Activated effector memory CD4-positive, alpha-beta T cell treated with Interleukin-2 at 50 U/mL for 16 hours (primary cell): ENCODE measurements at regions not wholly inside any gene's neighbourhood (a gene's known extent, or its start where the extent isn't known, plus 50 kb on each side); places are given as distances from the start of the nearest gene placed in this dataset.
"Not testable (repeated sequence)": the region's sequence is repeated elsewhere in the genome, so short reads cannot be mapped to it uniquely, and the experiment has no call there.

Experiments used
- DNase-seq: peaks from one replicate; pipeline ENCODE4 v3.0.0-alpha.2; 2020

DNA sequence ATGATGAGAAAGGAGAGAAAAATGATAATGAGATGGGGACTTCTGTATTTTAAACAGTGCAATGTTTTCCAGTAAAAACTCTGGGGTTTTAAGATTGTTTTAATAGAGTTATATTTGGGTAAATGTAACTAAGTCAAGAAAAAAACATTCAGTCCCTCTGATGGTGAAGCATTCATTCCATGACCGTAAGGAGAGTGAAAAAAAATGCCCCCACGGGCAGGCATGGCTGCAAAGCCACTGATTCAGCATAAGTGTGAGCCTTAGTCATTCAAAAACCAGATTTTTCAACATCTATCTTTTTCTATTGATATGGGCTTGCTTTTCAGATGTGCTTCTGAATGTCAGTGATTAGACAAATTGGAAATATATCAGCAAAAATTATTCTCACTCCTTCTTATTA is 957.8 kb downstream of the SLC4A3 start:
- no peak for DNase-seq

DNA sequence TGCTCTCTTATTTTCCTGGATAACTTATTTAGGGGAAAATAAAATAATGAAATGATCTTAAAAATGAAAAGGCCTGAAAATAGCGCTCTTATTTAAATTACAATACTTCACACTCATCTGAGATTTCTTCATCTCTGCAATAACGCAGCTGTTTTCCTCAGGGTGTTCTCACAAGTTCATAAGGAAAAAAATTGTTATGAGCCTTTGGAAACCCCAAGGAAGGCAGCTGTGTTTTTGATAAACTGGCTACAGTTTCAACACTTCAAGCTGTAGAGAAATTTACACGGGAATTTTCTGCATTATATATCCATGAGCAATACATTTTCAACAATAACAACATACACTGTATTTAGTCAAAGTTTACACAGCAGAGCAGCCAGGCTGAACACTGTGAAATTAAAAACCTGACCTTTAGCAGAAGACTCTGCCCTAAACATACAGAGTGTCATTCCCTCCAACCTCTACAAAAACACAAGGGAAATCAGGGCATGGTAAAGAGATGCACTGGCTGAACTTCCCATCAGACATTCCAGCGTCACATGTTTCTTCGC is 959.6 kb downstream of the SLC4A3 start:
- no peak for DNase-seq

- DNase-seq: no peak
Observed at GRCh38 chr2:220588148-220588547, 960.7 kb downstream of the SLC4A3 start.

- DNase-seq: no peak
Observed at GRCh38 chr2:220590476-220590875, 963.0 kb downstream of the SLC4A3 start.

DNA sequence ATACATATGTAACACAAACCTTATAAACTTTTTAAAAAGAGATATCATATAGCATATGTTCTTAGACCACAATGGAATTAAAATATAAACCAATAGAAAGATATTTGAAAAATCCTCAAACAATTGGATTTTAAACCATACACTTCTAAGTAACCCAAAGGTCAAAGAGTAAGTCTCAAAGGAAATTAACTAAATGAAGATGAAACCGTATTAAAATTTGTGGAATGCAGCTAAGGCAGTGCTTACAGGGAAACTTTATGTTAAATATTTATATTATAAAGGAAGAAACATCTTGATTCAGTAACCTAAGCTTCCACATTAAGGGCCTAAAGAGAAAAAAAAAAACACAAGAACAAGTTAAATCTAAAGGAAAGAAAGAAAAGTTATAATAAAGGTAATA is 966.1 kb downstream of the SLC4A3 start:
- DNase-seq: no peak

DNA sequence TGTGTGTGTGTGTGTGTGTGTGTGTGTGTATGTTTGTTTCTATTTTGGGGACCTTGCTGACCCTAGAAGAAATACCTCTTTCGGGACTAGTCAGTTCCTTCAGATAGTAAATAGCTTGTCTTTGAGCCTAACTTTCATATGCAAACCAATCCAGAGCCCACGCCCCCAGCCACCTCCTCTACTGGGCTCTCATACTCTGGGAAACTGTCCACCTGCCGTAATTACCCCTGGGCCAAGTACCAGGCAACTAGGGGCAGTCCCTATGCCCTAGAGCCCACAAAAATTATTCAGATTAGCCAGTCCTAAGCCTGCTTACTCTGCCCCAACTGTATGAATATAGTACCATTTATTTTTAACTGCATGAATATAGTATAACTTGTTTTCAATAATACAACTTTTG is 970.4 kb downstream of the EPHA4 start:
- no peak for DNase-seq

- DNase-seq: not testable (repeated sequence)
Observed at GRCh38 chr2:220613004-220613403, 959.1 kb downstream of the EPHA4 start.

DNA sequence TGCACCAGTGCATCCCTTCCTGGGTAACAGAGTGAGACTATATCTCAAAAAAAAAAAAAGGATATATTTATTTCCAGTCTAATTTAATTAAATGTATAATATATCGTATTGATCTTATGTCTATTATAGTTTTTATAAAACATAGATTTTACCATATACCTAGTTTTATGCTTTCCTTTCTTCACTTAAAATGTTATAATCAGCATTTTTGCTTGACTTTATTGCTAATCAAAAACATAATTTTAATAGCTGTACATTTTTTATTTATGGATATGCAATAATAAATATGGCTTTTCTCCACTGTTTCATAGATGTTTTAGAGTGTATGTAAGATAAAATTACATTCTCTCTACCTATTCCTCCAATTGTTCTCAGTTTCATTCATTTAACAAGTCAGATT is 958.0 kb downstream of the EPHA4 start:
- DNase-seq: no peak

DNA sequence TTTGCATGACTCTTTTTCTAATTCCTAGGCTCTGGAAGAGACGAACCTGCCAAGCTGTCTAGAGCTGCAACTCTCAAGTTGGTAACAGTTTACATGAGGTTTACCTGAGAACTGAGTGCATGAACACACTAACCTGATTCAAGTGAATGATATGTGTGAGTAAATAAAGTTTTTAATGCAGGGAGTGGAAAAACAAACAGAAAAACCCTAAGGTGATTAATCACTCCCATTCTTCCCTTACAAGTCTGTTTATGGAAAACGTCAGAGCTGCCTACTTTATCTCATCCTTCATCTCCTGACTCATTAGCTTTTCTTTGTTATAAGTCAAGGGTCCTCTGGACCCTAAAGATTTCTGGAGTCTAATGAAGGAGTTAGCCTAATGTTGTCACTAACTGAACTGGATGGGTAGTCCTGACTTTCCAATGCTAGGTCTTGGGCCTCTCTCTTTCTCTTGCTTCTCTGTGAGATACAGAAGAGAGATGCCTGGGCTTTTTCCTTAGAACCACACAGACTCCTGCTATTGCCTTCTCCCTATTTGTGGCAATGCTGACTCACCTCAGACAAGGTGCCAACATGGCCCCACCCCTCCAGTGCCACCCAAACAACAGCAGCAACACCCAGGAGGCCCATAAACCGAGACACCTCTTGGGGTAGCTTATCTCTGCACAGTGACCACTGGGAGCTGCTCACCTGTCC is 952.4 kb downstream of the EPHA4 start:
- DNase-seq: no peak

GRCh38 chr2:220626603-220627002 is 945.5 kb downstream of the EPHA4 start:
- no peak for DNase-seq

DNA sequence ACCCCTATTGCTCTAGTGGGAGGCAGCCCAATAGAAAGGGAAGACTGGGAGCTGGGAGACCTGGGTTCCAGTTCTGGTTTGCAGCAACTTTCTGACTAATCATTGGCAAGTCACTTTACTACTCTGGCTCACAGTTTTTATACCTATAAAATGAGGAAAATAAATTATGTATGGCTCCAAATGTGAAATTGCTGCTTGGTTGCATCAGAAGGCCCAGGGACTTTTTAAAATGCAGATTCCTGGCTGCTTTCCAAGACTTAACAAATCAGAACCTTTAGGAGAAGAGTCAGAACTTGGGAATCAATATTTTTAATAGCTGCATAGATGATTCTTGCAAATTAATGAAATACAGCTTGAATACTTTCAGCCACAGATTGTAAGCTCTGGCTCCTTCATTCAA is 943.9 kb downstream of the EPHA4 start:
- DNase-seq: no peak

GRCh38 chr2:220641137-220641536 is 931.0 kb downstream of the EPHA4 start:
- DNase-seq: no peak

GRCh38 chr2:220646424-220646823 is 925.7 kb downstream of the EPHA4 start:
- DNase-seq: no peak

DNA sequence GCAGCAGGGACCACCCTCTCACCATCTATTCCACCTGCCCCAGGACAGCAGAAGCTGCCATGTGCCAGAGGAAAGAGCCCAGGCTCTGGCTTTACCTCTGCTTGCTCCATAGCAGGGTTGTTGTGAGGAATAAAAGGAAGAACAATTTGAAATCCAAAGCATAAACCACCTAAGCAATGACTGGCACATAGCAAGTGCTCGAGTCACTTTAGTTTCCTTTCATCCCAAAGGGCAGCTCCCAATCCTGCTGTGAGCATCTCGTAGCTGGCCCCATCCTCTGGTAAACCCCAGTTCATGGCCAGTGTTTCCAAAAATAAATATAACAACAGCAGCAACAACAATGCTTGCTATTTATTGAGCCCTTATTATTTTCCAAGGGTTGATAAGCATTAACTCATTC is 923.5 kb downstream of the EPHA4 start:
- DNase-seq: no peak

- no peak for DNase-seq
Observed at GRCh38 chr2:220653776-220654175, 918.3 kb downstream of the EPHA4 start.

- no peak for DNase-seq
Observed at GRCh38 chr2:220654322-220654721, 917.8 kb downstream of the EPHA4 start.

- no peak for DNase-seq
Observed at GRCh38 chr2:220660277-220661145, 911.6 kb downstream of the EPHA4 start.

DNA sequence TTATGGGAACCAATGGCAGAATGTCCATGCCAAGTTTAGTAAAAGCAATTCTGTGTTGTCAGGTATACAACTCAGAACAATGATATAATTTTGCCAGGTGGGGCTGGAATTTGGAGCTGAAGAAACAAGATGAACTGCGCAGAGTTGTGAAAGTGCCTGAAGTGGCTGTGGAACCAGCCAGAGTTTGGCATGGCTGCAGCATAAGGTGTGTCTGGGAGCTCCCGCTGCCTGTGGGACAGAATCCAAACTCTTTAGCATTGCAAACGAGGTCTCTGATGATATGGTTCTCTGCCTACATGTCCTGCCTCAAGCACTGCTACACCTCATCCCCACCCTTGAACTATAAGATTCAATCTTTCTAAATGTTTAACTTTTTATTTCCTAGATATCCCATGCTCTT is 909.7 kb downstream of the EPHA4 start:
- DNase-seq: no peak

- DNase-seq: no peak
Observed at GRCh38 chr2:220663065-220663464, 909.0 kb downstream of the EPHA4 start.

GRCh38 chr2:220664272-220665107 is 907.6 kb downstream of the EPHA4 start:
- DNase-seq: no peak

DNA sequence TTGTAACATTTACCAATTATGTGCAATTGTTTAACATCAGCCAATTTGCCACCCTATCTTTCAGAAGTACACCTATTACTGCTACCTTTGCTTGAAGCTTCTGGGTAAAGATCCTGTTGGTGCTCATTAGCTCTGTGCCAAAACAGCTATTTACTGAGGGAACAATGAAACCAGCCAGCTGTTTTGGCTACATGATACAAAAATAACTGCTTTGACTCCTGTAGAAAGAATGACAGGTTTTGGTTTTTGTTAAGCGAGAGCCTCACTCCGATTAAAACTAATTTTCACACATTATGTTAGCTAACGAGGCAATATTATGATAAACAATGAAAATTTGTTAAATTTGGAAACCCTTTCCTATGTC is 907.0 kb downstream of the EPHA4 start:
- no peak for DNase-seq

GRCh38 chr2:220669324-220669723 is 902.8 kb downstream of the EPHA4 start:
- DNase-seq: no peak

- DNase-seq: no peak
Observed at GRCh38 chr2:220670511-220670910, 901.6 kb downstream of the EPHA4 start.
